Duodenal mucosa (tissue), 2 donors: ENCODE measurements at regions not wholly inside any gene's neighbourhood (a gene's known extent, or its start where the extent isn't known, plus 50 kb on each side); places are given as distances from the start of the nearest gene placed in this dataset.

ENCODE experiments used
- H3K27ac ChIP-seq: one replicate; pipeline ENCODE4 v1.7.0; 2013; ENCODE audit warnings: low read depth, low read length
- H3K27me3 ChIP-seq, 2 donors: one replicate each; pipeline ENCODE4 v1.7.0; 2013; ENCODE audit warnings: low read length in 2 of 2, control low read depth in 1 of 2; ENCODE audit not compliant: insufficient read depth in 2 of 2, control insufficient read depth in 1 of 2
- H3K36me3 ChIP-seq, 2 donors: one replicate each; pipeline ENCODE4 v1.7.0; 2013; ENCODE audit warnings: low read length in 2 of 2, control low read depth in 1 of 2; ENCODE audit not compliant: insufficient read depth in 2 of 2, control insufficient read depth in 1 of 2
- H3K4me1 ChIP-seq, 2 donors: one replicate each; pipeline ENCODE4 v1.7.0; 2013; ENCODE audit warnings: low read length in 2 of 2, control low read depth in 1 of 2; ENCODE audit not compliant: insufficient read depth in 2 of 2, control insufficient read depth in 1 of 2
- H3K4me3 ChIP-seq, 2 donors: one replicate each; pipeline ENCODE4 v1.7.0; 2013; ENCODE audit warnings: low read length in 2 of 2, low read depth in 1 of 2
- H3K9ac ChIP-seq, 2 donors: one replicate each; pipeline ENCODE4 v1.7.0; 2013; ENCODE audit warnings: low read length in 2 of 2, low read depth in 1 of 2
- H3K9me3 ChIP-seq, 2 donors: one replicate each; pipeline ENCODE4 v1.7.0; 2013; ENCODE audit warnings: low read length in 2 of 2, control low read depth in 1 of 2; ENCODE audit not compliant: control insufficient read depth in 1 of 2

- peaks cover 3 to 10% of the 10 kb centered on the region in 2 donors for H3K9me3 ChIP-seq
Observed at GRCh38 chr5:21254161-21254560, 1266.2 kb upstream of the CDH18 start.

GRCh38 chr5:21244982-21245381 lies 1257.0 kb upstream of the CDH18 start:
- H3K36me3 ChIP-seq, result no peaks in the 10 kb centered on the region
- H3K27ac ChIP-seq, result no peak overlapping the region
- no peak overlapping the region for H3K4me3 ChIP-seq
- no peak overlapping the region for H3K9ac ChIP-seq
- H3K27me3 ChIP-seq, result no peaks in the 10 kb centered on the region
- no peaks in the 10 kb centered on the region for H3K4me1 ChIP-seq
- H3K9me3 ChIP-seq, result peaks cover 0 to 13% of the 10 kb centered on the region in 2 donors

More at GRCh38 chr5:21254161-21254560, 1266.2 kb upstream of the CDH18 start:
- Histone ChIP-seq H3K9ac (no peak overlapping the region), H3K27ac (no peak overlapping the region), H3K36me3 (no peaks in the 10 kb centered on the region), H3K4me1 (no peaks in the 10 kb centered on the region), H3K4me3 (no peak overlapping the region), H3K27me3 (no peaks in the 10 kb centered on the region)

- Histone ChIP-seq H3K9me3 (peaks cover 0 to 2% of the 10 kb centered on the region in 2 donors), H3K36me3 (no peaks in the 10 kb centered on the region), H3K27ac (no peak overlapping the region), H3K9ac (no peak overlapping the region), H3K27me3 (no peaks in the 10 kb centered on the region), H3K4me3 (no peak overlapping the region), H3K4me1 (no peaks in the 10 kb centered on the region)
Observed at GRCh38 chr5:21238786-21239185, 1250.8 kb upstream of the CDH18 start.

- Histone ChIP-seq H3K27ac (no peak overlapping the region), H3K36me3 (no peaks in the 10 kb centered on the region), H3K27me3 (no peaks in the 10 kb centered on the region), H3K9ac (no peak overlapping the region), H3K4me3 (no peak overlapping the region), H3K4me1 (no peaks in the 10 kb centered on the region), H3K9me3 (peaks cover 0 to 2% of the 10 kb centered on the region in 2 donors)
Observed at GRCh38 chr5:21237461-21237860, 1249.5 kb upstream of the CDH18 start.

GRCh38 chr5:21236971-21237427 lies 1249.0 kb upstream of the CDH18 start:
- no peaks in the 10 kb centered on the region for H3K36me3 ChIP-seq
- H3K27me3 ChIP-seq, result no peaks in the 10 kb centered on the region
- peaks cover 0 to 2% of the 10 kb centered on the region in 2 donors for H3K9me3 ChIP-seq
- no peak overlapping the region for H3K4me3 ChIP-seq
- no peak overlapping the region for H3K27ac ChIP-seq
- H3K4me1 ChIP-seq, result no peaks in the 10 kb centered on the region
- no peak overlapping the region for H3K9ac ChIP-seq

- Histone ChIP-seq H3K4me1 (no peaks in the 10 kb centered on the region), H3K36me3 (no peaks in the 10 kb centered on the region), H3K27ac (no peak overlapping the region), H3K9ac (no peak overlapping the region), H3K9me3 (peaks cover 0 to 2% of the 10 kb centered on the region in 2 donors), H3K4me3 (no peak overlapping the region), H3K27me3 (no peaks in the 10 kb centered on the region)
Observed at GRCh38 chr5:21236104-21236503, 1248.1 kb upstream of the CDH18 start.

GRCh38 chr5:21225223-21226064 lies 1237.4 kb upstream of the CDH18 start:
- Histone ChIP-seq H3K9me3 (peaks cover 0 to 13% of the 10 kb centered on the region in 2 donors), H3K9ac (no peak overlapping the region), H3K4me3 (no peak overlapping the region), H3K4me1 (no peaks in the 10 kb centered on the region), H3K27ac (no peak overlapping the region), H3K27me3 (no peaks in the 10 kb centered on the region), H3K36me3 (no peaks in the 10 kb centered on the region)

GRCh38 chr5:21221616-21222015 lies 1233.6 kb upstream of the CDH18 start:
- Histone ChIP-seq H3K9me3 (peaks cover 2 to 13% of the 10 kb centered on the region in 2 donors), H3K27me3 (no peaks in the 10 kb centered on the region), H3K9ac (no peak overlapping the region), H3K4me1 (no peaks in the 10 kb centered on the region), H3K27ac (no peak overlapping the region), H3K4me3 (no peak overlapping the region), H3K36me3 (no peaks in the 10 kb centered on the region)

GRCh38 chr5:21219966-21220365 lies 1232.0 kb upstream of the CDH18 start:
- no peak overlapping the region for H3K9ac ChIP-seq
- H3K9me3 ChIP-seq, result peaks cover 0 to 2% of the 10 kb centered on the region in 2 donors
- H3K27me3 ChIP-seq, result no peaks in the 10 kb centered on the region
- H3K4me3 ChIP-seq, result no peak overlapping the region
- no peaks in the 10 kb centered on the region for H3K36me3 ChIP-seq
- H3K27ac ChIP-seq, result no peak overlapping the region
- H3K4me1 ChIP-seq, result no peaks in the 10 kb centered on the region

- no peaks in the 10 kb centered on the region for H3K27me3 ChIP-seq
- no peaks in the 10 kb centered on the region for H3K36me3 ChIP-seq
- H3K9me3 ChIP-seq, result peaks cover 0 to 2% of the 10 kb centered on the region in 2 donors
- no peaks in the 10 kb centered on the region for H3K4me1 ChIP-seq
- no peak overlapping the region for H3K9ac ChIP-seq
- no peak overlapping the region for H3K4me3 ChIP-seq
- H3K27ac ChIP-seq, result no peak overlapping the region
Observed at GRCh38 chr5:21219251-21219650, 1231.3 kb upstream of the CDH18 start.
